ENCODE measurements at regions not wholly inside any gene's neighbourhood (a gene's known extent, or its start where the extent isn't known, plus 50 kb on each side); places are given as distances from the start of the nearest gene placed in this dataset.

DNA sequence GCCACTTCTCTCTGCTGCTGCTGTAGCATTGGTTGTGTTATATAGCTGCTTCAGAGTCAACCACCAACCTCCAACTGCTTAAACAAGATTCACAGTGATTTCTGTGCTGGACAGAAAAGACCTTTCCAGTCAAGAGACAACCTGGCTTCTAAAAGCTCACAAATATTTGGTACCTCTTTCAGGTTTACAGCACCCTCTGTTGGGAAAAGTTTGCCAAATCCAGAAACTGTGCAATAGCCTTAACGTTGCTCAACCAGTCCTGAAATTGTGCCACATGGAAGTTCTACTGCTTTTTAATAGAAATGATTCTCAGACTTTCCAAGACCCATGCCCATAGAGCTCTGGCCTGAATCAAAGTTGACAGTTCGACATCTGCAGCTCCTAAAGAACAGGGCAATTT is 842.1 kb upstream of the HTR2C start:
- TF ChIP-seq, protein P1, sequence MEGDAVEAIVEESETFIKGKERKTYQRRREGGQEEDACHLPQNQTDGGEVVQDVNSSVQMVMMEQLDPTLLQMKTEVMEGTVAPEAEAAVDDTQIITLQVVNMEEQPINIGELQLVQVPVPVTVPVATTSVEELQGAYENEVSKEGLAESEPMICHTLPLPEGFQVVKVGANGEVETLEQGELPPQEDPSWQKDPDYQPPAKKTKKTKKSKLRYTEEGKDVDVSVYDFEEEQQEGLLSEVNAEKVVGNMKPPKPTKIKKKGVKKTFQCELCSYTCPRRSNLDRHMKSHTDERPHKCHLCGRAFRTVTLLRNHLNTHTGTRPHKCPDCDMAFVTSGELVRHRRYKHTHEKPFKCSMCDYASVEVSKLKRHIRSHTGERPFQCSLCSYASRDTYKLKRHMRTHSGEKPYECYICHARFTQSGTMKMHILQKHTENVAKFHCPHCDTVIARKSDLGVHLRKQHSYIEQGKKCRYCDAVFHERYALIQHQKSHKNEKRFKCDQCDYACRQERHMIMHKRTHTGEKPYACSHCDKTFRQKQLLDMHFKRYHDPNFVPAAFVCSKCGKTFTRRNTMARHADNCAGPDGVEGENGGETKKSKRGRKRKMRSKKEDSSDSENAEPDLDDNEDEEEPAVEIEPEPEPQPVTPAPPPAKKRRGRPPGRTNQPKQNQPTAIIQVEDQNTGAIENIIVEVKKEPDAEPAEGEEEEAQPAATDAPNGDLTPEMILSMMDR (IDR thresholded peaks at IDR 0.05; ENCODE audit: control insufficient read depth, extremely low read depth, insufficient read depth): peak; percentile 31
- DNase-seq (ENCODE audit: low read depth): peak; percentile 43
- no peak overlapping the region for H3K4me3 ChIP-seq (ENCODE audit: low read depth, low read length)

DNA sequence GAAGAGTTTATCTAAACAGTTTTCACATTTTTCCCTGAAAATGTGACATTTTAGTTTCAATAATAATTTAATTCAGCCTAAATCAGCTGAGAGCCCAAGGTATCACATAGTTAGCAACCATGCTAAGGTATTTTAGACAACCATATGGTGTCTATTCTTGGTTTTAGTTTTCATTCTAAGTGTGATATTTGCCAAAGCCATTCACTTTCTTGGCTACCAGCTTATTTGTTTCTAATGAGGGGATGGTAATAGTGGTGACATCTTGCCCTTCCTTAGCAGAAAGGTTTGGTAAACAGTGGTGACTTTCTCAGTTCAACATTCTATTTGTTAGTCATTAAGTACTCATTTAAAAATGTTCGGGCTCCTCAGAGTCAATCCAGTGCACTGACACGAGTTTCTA is 854.9 kb upstream of the HTR2C start:
- H3K4me3 ChIP-seq (ENCODE audit: low read depth, low read length): no peak overlapping the region
- TF ChIP-seq, protein P1 (IDR thresholded peaks at IDR 0.05; ENCODE audit: control insufficient read depth, extremely low read depth, insufficient read depth): no peak
- DNase-seq (ENCODE audit: low read depth): no peak

DNA sequence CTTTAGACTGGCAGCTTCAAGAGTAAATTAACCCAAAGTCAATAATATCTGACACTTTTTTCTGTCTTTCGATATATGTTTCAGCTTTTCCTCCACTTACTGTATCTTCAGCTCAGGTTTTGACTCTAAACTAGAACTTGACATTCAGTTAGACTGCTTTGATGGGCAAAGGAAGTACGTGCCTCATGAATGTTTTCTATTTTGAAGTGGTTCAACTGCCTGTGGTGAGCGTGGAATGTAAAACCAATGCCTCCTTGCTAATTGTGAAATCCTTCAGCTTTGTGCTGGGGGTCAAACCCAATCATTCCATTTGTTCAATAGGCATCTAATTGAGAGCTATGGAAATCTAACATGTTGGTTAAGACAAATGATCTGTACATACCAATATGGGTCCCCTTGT is 857.0 kb upstream of the HTR2C start:
- no peak for DNase-seq (ENCODE audit: low read depth)
- H3K4me3 ChIP-seq (ENCODE audit: low read depth, low read length): no peak overlapping the region
- TF ChIP-seq, protein P1 (IDR thresholded peaks at IDR 0.05; ENCODE audit: control insufficient read depth, extremely low read depth, insufficient read depth): no peak

DNA sequence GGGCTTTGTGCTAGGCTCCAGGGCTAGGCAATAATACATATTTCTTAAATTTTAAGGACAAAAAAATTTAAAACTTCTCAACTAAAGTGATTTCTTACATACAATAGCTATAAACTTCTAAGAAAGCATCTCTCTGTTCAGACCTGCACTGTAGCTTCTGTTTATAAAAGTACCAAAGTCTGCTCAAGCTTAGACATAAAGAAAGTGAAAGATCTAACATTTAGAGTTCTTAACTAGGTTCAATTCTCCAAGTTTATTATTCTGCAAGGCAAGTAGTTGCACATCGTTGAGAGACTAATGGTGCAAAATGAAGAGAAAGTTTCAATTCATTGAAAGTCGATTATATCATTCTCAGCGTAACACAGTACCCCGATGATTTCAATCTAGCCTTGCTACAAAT is 857.4 kb upstream of the HTR2C start:
- TF ChIP-seq, protein P1 (IDR thresholded peaks at IDR 0.05; ENCODE audit: control insufficient read depth, extremely low read depth, insufficient read depth): no peak
- no peak overlapping the region for H3K4me3 ChIP-seq (ENCODE audit: low read depth, low read length)
- DNase-seq (ENCODE audit: low read depth): no peak

DNA sequence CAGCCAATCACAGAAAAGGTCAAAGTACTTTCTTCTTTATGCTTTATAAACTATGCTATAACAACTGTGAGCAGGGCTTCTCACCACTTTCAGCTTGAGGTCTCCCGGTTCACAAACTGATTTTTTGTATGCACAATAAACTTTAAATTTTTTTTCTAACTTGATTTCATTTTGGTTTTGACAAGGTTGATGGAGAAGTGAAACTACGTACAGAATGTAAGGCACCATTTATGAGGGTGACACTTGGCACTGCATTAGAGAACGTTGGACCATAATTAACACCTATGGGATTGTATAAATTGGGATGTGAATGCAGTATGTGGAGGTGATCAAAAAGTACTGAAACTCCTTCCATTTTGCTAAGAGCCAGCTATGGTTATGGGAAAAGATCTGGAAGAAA is 857.9 kb upstream of the HTR2C start:
- DNase-seq (ENCODE audit: low read depth): no peak
- no peak overlapping the region for H3K4me3 ChIP-seq (ENCODE audit: low read depth, low read length)
- TF ChIP-seq, protein P1 (IDR thresholded peaks at IDR 0.05; ENCODE audit: control insufficient read depth, extremely low read depth, insufficient read depth): no peak

DNA sequence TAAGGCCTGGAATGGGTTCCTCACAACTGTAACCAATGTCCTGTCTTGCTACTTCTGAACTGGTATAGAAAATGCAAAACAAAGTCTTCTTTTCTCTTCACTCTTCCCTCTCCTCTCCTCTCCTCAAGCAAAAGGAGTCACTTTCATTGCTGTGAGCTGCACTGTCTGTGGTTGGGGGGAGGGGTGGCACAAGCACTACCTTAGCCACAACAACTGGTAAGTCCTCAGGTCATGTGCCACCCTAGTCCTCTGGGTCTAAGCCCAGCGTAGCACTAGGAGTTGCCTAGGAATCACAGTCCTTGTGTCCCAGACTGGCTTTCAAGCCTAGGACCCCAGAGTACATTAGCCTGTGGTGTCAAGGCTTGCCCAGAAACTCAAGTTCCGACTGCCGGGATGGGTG is 859.3 kb upstream of the AMOT start:
- no peak overlapping the region for H3K4me3 ChIP-seq (ENCODE audit: low read depth, low read length)
- no peak for DNase-seq (ENCODE audit: low read depth)
- TF ChIP-seq, protein P1 (IDR thresholded peaks at IDR 0.05; ENCODE audit: control insufficient read depth, extremely low read depth, insufficient read depth): no peak

DNA sequence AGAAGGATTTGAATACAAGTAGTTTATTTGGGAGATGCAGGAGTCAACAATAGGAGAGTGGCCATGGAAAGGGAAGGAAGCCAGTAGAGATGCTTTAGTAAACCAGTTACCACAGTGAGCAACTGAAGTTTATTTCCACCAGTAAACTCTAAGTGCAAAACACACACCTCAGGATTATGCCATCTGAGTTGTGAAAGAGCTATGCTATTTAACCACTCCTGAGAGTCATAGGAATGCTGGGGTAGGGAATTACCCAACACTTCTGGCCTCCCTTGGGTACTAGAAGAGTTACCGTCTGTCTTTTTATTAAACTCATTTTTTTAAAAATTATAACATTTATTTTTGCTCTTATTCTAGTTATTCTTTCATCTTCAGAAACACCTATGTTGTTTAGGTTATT is 834.6 kb upstream of the AMOT start:
- no peak for DNase-seq (ENCODE audit: low read depth)
- TF ChIP-seq, protein P1 (IDR thresholded peaks at IDR 0.05; ENCODE audit: control insufficient read depth, extremely low read depth, insufficient read depth): no peak
- H3K4me3 ChIP-seq (ENCODE audit: low read depth, low read length): no peak overlapping the region

Measured in LNCaP clone FGC (cell line).